Small intestine (tissue), 7 donors: ENCODE measurements at regions not wholly inside any gene's neighbourhood (a gene's known extent, or its start where the extent isn't known, plus 50 kb on each side); places are given as distances from the start of the nearest gene placed in this dataset.

ENCODE experiments used
- DNase-seq, 2 donors: peaks; one replicate each; pipeline versions ENCODE4 v3.0.0 to v3.0.0-alpha.2; 2013
- FAIRE-seq: peaks from 2 replicates; lab custom pipeline; 2012; peaks lifted over from hg19 to GRCh38; lab: Jason Lieb, UNC
- H3K27ac ChIP-seq, 3 donors: one replicate each; pipeline ENCODE4 v1.5.1; 2013; ENCODE audit warnings: low read length in 2 of 3, mild to moderate bottlenecking in 2 of 3, control low read depth in 1 of 3, inconsistent platforms in 1 of 3, low read depth in 1 of 3, moderate library complexity in 1 of 3
- H3K27me3 ChIP-seq, 3 donors: one replicate each; pipeline ENCODE4 v1.6.1; 2013; ENCODE audit warnings: low read length in 3 of 3, inconsistent platforms in 1 of 3; ENCODE audit not compliant: control insufficient read depth in 3 of 3, insufficient read depth in 3 of 3
- H3K36me3 ChIP-seq, 3 donors: one replicate each; pipeline ENCODE4 v1.6.1; 2013; ENCODE audit warnings: low read length in 3 of 3, inconsistent platforms in 1 of 3, low read depth in 1 of 3, mild to moderate bottlenecking in 1 of 3, moderate library complexity in 1 of 3; ENCODE audit not compliant: control insufficient read depth in 3 of 3, insufficient read depth in 2 of 3
- H3K4me1 ChIP-seq, 3 donors: one replicate each; pipeline ENCODE4 v1.6.1; 2013; ENCODE audit warnings: low read length in 2 of 3, inconsistent platforms in 1 of 3, low read depth in 1 of 3, mild to moderate bottlenecking in 1 of 3, moderate library complexity in 1 of 3; ENCODE audit not compliant: control insufficient read depth in 3 of 3, insufficient read depth in 2 of 3
- H3K4me3 ChIP-seq, 3 donors: one replicate each; pipeline ENCODE4 v1.5.1; 2013; ENCODE audit warnings: low read length in 3 of 3, control low read depth in 1 of 3, inconsistent platforms in 1 of 3, low read depth in 1 of 3, mild to moderate bottlenecking in 1 of 3, moderate library complexity in 1 of 3
- H3K9me3 ChIP-seq, 2 donors: one replicate each; pipeline ENCODE4 v1.6.1; 2013; ENCODE audit warnings: low read depth in 1 of 2, low read length in 1 of 2; ENCODE audit not compliant: control insufficient read depth in 2 of 2, insufficient read depth in 1 of 2
- WGBS, 3 donors: extraction: QIAGEN DNeasy Blood & Tissue Kit; methylation state at CpG; one replicate each; pipeline ENCODE4 v1.1.7; 2013; 5-methylcytosine and 5-hydroxymethylcytosine counted together
- donor health status: healthy with polysubstance abuse.
- donor health status: control.
- donor health status: control.
- donor health status: Bipolar disorder and iron deficiency.
- donor health status: healthy.

GRCh38 chr1:164240081-164240480 is 318.9 kb upstream of the PBX1 start:
- Histone ChIP-seq H3K4me1 (no peaks in the 10 kb centered on the region), H3K4me3 (no peak overlapping the region), H3K36me3 (no peaks in the 10 kb centered on the region), H3K9me3 (peaks cover 0 to 3% of the 10 kb centered on the region in 2 donors), H3K27ac (no peak overlapping the region), H3K27me3 (no peaks in the 10 kb centered on the region)
- DNase-seq = peak; percentile 48 to 60
- FAIRE-seq = no peak
- WGBS, 3 donors = 53% methylated on average over 4 of the region's 4 CpGs

DNA sequence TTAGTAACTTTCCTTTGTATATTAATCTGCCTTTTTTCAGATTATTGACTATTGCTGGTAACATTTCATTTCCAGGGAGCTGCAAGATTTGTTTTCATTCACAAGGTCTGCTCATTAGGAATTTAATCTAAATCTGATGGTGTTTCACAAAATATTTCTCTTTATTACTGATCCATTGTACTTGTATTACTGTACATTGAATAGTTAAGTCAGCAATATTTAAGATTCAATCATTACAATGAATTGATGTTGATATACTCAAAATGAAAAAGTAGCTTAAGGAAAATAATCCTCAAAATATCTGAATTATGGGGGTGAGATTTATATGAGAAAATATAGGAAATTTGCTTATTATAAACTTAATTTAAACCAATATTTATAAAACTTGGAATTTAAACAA is 308.6 kb upstream of the PBX1 start:
- H3K4me3 ChIP-seq = no peak overlapping the region
- no peaks in the 10 kb centered on the region for H3K4me1 ChIP-seq
- H3K9me3 ChIP-seq = peaks cover 2 to 15% of the 10 kb centered on the region in 2 donors
- DNase-seq (no peak), FAIRE-seq (peak; percentile 47)
- H3K27me3 ChIP-seq = no peaks in the 10 kb centered on the region
- H3K36me3 ChIP-seq = no peaks in the 10 kb centered on the region
- no peak overlapping the region for H3K27ac ChIP-seq

DNA sequence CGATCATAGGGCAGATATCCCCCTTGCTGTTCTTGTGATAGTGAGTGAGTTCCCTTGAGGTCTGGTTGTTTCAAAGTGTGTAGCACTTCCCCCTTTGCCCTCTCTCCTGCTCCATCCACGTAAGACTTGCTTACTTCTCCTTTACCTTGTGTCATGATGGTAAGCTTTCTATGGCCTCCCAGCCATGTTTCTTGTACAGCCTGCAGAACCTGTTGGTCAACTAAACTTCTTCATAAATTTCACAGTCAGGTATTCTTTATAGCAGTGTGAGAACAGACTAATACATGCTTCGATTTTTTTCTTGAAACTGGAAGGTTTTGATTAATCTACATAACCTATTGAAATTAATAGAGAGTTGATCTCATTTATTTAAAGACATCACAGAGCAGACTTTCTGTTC is 302.5 kb upstream of the PBX1 start:
- Histone ChIP-seq H3K4me1 (peaks cover 0 to 5% (median 0%) of the 10 kb centered on the region in 3 donors), H3K4me3 (no peak overlapping the region), H3K27me3 (no peaks in the 10 kb centered on the region), H3K9me3 (peaks cover 2 to 9% of the 10 kb centered on the region in 2 donors), H3K27ac (no peak overlapping the region), H3K36me3 (no peaks in the 10 kb centered on the region)
- 51 to 67% (median 63%) methylated on average over 3 of the region's 3 CpGs for WGBS, 3 donors
- FAIRE-seq (no peak), DNase-seq (peak in 1 of 2 donors; percentile 29)

DNA sequence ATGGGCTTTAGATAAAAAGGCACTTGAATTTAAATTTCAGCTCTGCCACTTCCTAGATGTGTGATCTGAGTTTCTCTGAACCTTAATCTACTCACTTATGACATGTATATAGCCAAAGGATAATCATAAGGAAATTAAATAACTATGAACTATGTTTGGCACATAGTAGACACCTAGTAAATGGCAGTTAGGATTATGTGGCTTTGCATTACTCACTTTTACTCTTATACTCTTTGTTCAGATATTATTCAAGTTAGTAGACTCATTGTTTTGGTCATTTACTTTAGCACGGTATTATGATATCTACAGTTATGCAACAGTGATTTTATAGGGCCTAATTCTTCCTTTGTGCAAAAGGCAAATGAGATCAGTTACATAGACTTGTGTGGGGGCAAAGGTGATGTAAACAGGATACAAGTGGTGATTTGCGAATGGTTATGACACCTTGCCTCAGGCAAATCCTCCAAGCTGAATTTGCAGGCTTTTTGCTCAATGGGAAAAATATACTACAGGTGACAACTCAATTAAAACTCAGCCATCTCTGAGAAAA is 297.2 kb upstream of the PBX1 start:
- Histone ChIP-seq H3K36me3 (no peaks in the 10 kb centered on the region), H3K9me3 (no peaks in the 10 kb centered on the region), H3K27me3 (no peaks in the 10 kb centered on the region), H3K4me3 (no peak overlapping the region), H3K27ac (no peak overlapping the region), H3K4me1 (peaks cover 0 to 5% (median 0%) of the 10 kb centered on the region in 3 donors)
- 16 to 55% (median 33%) methylated on average over 2 of the region's 2 CpGs for WGBS, 3 donors
- DNase-seq (peak; percentile 46 to 73), FAIRE-seq (no peak)

DNA sequence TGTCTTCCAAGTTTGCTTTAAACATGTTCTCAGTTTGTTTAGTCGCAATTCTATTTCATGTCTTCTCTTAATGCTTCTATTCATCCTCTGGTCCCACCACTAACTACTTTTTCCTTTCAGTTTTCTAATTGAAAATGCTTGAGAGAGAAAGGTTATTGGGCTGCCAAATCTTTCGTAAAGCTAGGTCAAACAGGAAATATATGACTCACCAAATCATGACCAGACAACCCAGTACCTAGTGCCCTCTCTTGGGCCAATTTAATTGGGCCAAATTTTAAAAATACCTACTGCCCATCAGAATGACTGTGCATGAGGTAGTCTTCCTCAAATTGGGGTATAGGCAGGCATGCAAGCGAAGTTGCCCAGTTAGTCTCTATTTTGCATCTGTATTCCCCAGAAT is 295.4 kb upstream of the PBX1 start:
- Histone ChIP-seq H3K27ac (no peak overlapping the region), H3K27me3 (no peaks in the 10 kb centered on the region), H3K9me3 (no peaks in the 10 kb centered on the region), H3K4me3 (no peak overlapping the region), H3K4me1 (peaks cover 0 to 3% (median 0%) of the 10 kb centered on the region in 3 donors), H3K36me3 (no peaks in the 10 kb centered on the region)
- FAIRE-seq (no peak), DNase-seq (no peak)
- WGBS, 3 donors = 78 to 87% (median 80%) methylated on average over 3 of the region's 3 CpGs

DNA sequence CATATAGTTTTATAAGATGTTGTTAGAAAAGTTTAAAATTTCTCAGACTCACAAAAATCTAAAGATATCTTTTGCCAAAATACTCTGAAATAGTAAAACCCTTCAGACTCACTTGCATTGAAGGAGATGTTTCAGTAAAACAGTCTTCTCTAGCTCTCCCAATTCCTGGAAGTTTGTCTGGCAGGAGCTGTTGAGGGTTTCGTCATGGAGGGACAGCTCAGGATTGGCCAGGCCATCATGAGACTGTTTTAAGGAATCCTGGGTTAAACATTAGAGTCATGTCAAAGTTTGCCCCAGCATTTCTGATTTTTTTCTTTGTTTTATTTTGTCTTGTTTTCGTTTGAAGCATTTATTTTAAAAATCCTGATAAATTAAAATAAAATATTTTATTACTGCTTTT is 293.8 kb upstream of the PBX1 start:
- no peak overlapping the region for H3K27ac ChIP-seq
- WGBS, 3 donors = 54 to 86% (median 63%) methylated on average over 2 of the region's 2 CpGs
- DNase-seq (no peak), FAIRE-seq (no peak)
- H3K36me3 ChIP-seq = no peaks in the 10 kb centered on the region
- H3K9me3 ChIP-seq = no peaks in the 10 kb centered on the region
- H3K4me1 ChIP-seq = peaks cover 0 to 3% (median 0%) of the 10 kb centered on the region in 3 donors
- no peaks in the 10 kb centered on the region for H3K27me3 ChIP-seq
- no peak overlapping the region for H3K4me3 ChIP-seq

DNA sequence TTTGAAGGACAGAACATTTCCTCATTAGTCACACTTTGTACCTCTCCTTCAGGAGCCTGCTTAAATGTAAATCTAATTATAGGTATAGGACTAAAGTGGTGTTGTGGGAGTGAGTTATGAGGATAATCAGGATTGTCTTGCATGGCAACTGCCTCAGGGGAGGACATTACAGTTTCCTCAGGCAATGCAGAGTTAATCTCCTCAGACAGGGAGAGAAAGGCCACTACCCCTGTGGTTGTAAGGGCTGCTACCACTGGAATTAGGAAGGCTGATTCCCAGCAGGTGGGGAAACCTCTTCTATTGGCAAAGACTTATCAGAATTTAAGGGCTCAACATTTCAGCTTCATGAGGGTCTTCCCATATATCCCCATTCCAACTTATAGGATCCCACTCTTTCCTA is 286.8 kb upstream of the PBX1 start:
- Histone ChIP-seq H3K4me3 (no peak overlapping the region), H3K36me3 (no peaks in the 10 kb centered on the region), H3K4me1 (no peaks in the 10 kb centered on the region), H3K27ac (no peak overlapping the region), H3K9me3 (peaks cover 0 to 5% of the 10 kb centered on the region in 2 donors), H3K27me3 (no peaks in the 10 kb centered on the region)
- DNase-seq = no peak
- FAIRE-seq = no peak

DNA sequence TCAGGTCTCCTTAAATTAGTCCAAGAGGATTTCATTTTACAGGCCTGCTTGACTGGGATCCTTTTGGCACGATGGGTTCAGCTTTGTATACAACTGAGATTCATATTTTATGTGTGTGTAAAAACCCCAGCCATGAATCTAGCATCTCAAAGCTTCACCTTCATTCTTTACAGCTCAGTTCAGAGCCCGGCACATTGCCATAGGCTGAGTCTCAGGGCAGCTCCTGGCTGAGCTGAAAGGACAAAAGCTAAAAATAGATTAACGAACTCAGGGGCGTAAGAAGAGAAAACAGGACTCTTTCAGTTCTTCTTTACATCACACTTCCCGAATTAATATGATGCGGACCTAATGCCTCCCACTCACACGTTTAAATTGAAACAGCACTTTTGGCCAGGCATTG is 262.8 kb upstream of the PBX1 start:
- Histone ChIP-seq H3K27ac (no peak overlapping the region), H3K4me3 (no peak overlapping the region), H3K4me1 (no peaks in the 10 kb centered on the region), H3K9me3 (no peaks in the 10 kb centered on the region), H3K36me3 (no peaks in the 10 kb centered on the region), H3K27me3 (no peaks in the 10 kb centered on the region)
- DNase-seq = no peak
- WGBS, 3 donors = 82 to 92% (median 89%) methylated on average over 7 of the region's 7 CpGs
- FAIRE-seq = no peak

DNA sequence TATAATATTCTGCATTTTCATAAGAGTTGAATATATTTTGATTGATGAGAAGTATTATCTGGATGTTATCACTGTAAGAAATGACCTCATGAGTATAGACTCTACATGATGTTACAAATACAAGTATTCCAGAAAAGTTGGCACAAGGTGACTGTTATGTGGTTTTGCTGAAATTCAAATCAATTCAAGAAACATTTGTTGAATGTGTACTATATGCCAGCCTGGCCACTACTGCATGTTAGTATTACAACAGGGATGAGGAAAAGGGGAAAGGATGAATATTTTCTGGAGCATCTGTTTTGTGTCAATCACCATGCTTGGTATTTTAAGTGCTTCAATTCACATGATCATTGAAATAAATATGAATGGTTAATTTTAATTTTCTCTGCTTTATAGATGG is 250.9 kb upstream of the PBX1 start:
- no peaks in the 10 kb centered on the region for H3K36me3 ChIP-seq
- FAIRE-seq (no peak), DNase-seq (no peak)
- no peaks in the 10 kb centered on the region for H3K9me3 ChIP-seq
- H3K27ac ChIP-seq = no peak overlapping the region
- no peaks in the 10 kb centered on the region for H3K27me3 ChIP-seq
- no peak overlapping the region for H3K4me3 ChIP-seq
- no peaks in the 10 kb centered on the region for H3K4me1 ChIP-seq
